Activated naive CD4-positive, alpha-beta T cell treated with anti-CD3 and anti-CD28 coated beads, Interleukin-2, amount 10 ng/mL, durations not matched to agents 7 days and 5 days (primary cell): ENCODE measurements at regions not wholly inside any gene's neighbourhood (a gene's known extent, or its start where the extent isn't known, plus 50 kb on each side); places are given as distances from the start of the nearest gene placed in this dataset.

ENCODE experiments used
- CTCF ChIA-PET: fragments of 350-600 bp; sonication (Branson Sonifier 250); formaldehyde crosslinking; loops from one replicate; lab custom pipeline; 2021; ENCODE audit warnings: antibody characterized with exemption; lab: Charles Lee
- DNase-seq: peaks from one replicate; pipeline ENCODE4 v3.0.0-alpha.2; 2020
- H3K27ac Mint-ChIP-seq: one replicate; pipeline ENCODE4 v1.8.0; 2021; ENCODE audit warnings: mild to moderate bottlenecking, moderate library complexity, mixed read lengths
- H3K27me3 Mint-ChIP-seq: one replicate; pipeline ENCODE4 v1.8.0; 2021; ENCODE audit warnings: mild to moderate bottlenecking, mixed read lengths
- H3K36me3 Mint-ChIP-seq: one replicate; pipeline ENCODE4 v1.8.0; 2021; ENCODE audit warnings: mixed read lengths
- H3K4me1 Mint-ChIP-seq: one replicate; pipeline ENCODE4 v1.8.0; 2021; ENCODE audit warnings: mixed read lengths
- H3K4me3 Mint-ChIP-seq: one replicate; pipeline ENCODE4 v1.8.0; 2021; ENCODE audit warnings: mild to moderate bottlenecking, moderate library complexity, mixed read lengths
- H3K9me3 Mint-ChIP-seq: one replicate; pipeline ENCODE4 v1.8.0; 2021; ENCODE audit warnings: mixed read lengths

DNA sequence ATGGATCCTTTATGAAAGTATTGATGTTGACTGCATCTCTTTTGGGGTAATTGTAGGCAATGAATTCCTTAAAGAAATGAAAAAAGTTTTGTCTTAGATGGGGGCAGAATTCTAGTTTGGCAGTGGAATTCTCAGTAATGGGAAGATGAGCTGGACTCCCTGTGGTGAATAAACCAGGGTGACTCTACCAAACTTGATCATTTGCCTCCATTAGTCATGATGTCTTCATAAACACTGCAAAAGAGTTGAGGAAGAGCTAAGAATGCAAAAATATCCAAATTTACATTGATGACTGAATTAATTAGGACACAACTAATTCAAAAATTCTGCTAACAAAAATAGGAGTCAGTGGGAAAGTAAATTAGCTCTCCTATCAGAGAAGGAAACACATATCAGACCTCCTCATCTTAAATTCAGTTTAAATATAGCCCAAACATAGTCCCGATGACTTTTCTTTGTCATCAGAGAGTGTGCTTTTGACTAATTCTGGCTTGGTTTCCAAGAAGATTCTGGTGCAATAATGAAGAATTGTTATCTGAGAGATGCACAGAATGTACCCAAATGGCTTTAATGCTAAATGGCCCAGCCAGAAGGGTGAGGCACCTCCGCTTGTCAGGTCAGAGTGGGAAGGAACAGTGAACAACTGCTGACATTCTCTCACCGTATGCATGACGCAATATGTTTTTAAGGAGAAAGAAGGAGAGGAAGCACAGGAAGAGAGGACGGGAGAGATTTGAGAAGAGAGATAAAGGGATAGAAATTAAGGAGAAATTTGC, 525.1 kb downstream of the LMO4 start:
- Mint-ChIP-seq H3K27me3 (no peaks in the 10 kb centered on the region), H3K27ac (no peak overlapping the region), H3K4me1 (no peaks in the 10 kb centered on the region), H3K4me3 (no peak overlapping the region), H3K36me3 (no peaks in the 10 kb centered on the region), H3K9me3 (no peaks in the 10 kb centered on the region)
- CTCF ChIA-PET, result no interaction called here
- DNase-seq, result no peak

DNA sequence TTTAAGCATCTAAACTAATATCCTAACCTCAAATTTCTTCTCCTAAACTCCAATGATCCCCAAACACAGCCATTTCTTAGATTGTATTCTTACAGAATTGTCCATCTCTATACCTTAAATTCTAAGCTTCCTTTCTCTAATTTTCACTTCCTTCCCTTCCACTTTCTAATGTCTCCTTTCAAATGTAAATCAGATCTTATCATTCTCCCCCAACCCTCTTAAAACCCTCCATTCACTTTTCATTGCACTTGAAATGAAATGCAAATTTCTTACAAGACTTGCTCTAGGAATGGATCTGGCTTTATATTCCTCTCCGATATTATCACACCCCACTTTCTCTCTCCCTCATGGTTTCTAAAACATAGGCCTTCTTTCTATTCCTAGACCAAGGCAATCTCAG, 534.6 kb downstream of the LMO4 start:
- Mint-ChIP-seq H3K27me3 (no peaks in the 10 kb centered on the region), H3K4me1 (peaks cover 9% of the 10 kb centered on the region), H3K9me3 (peaks cover 1% of the 10 kb centered on the region), H3K4me3 (no peak overlapping the region), H3K27ac (no peak overlapping the region), H3K36me3 (no peaks in the 10 kb centered on the region)
- no peak for DNase-seq
- CTCF ChIA-PET, result no interaction called here

DNA sequence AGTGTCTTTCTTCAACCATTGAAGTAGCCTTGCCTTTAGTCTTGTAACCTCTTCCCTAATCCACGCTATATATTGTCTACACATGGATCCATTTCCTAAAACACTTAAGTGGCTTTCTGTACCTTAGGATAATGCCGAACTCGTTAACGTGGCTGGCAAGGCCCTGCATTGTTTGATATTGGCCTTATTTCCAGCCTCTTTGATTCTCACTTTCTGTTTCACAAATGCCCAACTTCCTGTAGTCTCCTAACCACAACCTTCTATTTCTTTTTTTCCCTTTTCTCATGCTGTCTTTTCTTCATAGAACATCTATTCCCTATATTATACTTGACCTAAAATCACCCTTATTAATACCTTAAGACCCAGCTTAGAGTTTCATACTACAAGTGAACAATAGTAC, 536.0 kb downstream of the LMO4 start:
- H3K4me1 Mint-ChIP-seq, result peaks cover 9% of the 10 kb centered on the region
- no peak overlapping the region for H3K4me3 Mint-ChIP-seq

DNA sequence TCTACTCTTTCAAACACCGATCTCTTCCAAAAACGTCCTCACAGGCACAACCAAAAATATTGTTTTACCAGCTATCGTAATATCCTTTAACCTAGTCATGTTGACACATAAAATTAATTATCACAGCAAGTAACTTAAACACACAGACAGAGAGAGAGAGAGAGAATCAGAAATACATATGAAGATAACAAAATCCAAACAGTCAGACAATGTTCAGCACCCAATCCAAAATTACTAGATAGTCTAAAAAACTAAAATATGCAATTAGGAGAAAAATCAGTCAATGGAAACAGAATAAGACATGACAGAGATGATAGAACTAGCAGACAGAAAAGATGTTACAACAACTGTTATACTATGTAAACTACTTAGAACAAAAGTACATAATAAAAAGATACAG, 537.7 kb downstream of the LMO4 start:
- DNase-seq, result no peak
- peaks cover 4% of the 10 kb centered on the region for H3K27me3 Mint-ChIP-seq
- peaks cover 1% of the 10 kb centered on the region for H3K9me3 Mint-ChIP-seq
- H3K27ac Mint-ChIP-seq, result no peak overlapping the region
- H3K4me1 Mint-ChIP-seq, result peaks cover 9% of the 10 kb centered on the region
- no peaks in the 10 kb centered on the region for H3K36me3 Mint-ChIP-seq
- no peak overlapping the region for H3K4me3 Mint-ChIP-seq
- CTCF ChIA-PET, result no interaction called here

More for the DNA sequence above, 536.0 kb downstream of the LMO4 start:
- Mint-ChIP-seq H3K27ac (no peak overlapping the region), H3K9me3 (peaks cover 1% of the 10 kb centered on the region), H3K27me3 (no peaks in the 10 kb centered on the region), H3K36me3 (no peaks in the 10 kb centered on the region)
- CTCF ChIA-PET, result no interaction called here
- no peak for DNase-seq

DNA sequence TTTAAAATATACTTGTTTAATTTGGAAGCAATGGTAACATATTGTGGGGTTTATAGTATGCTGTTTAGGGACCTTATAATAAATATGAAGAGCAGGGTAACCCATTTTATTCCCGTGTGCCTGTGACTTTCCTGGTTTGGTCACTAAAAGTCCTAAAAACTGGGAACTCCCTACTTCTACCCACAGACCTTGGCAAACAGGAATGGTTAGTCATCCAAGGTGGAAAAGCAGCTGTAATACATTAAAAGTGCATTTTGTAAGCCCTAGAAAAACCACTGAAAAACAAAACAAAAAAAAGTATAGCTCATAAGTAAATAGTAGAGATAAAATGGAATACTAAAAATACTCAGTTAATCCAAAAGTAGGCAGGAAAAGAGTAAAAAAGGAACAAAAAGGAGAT, 538.9 kb downstream of the LMO4 start:
- Mint-ChIP-seq H3K4me1 (peaks cover 9% of the 10 kb centered on the region), H3K27me3 (peaks cover 4% of the 10 kb centered on the region), H3K27ac (no peak overlapping the region), H3K9me3 (peaks cover 1% of the 10 kb centered on the region), H3K36me3 (no peaks in the 10 kb centered on the region), H3K4me3 (no peak overlapping the region)
- CTCF ChIA-PET, result no interaction called here
- no peak for DNase-seq

DNA sequence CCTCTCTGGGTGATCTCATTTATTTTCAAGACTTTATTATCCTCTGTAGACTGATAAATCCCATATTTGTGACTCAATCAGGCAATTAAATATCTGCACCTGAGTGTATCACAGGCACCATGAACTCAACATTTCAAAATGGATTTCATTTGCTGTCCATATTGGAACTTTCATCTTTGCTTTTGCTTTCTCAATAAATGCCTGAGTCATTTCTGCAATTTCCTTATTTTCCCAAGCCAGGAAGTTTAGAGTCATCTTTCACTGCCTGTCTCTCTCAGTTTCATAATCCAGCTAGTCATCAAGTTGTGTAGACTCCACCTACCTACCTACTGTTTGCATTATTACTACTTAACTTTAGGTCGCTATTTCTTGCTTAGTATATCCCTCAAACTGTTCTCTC, 540.9 kb downstream of the LMO4 start:
- CTCF ChIA-PET, result no interaction called here
- peaks cover 4% of the 10 kb centered on the region for H3K27me3 Mint-ChIP-seq
- no peak for DNase-seq
- no peak overlapping the region for H3K27ac Mint-ChIP-seq
- H3K36me3 Mint-ChIP-seq, result no peaks in the 10 kb centered on the region
- peaks cover 5% of the 10 kb centered on the region for H3K4me1 Mint-ChIP-seq
- peaks cover 1% of the 10 kb centered on the region for H3K9me3 Mint-ChIP-seq
- no peak overlapping the region for H3K4me3 Mint-ChIP-seq

DNA sequence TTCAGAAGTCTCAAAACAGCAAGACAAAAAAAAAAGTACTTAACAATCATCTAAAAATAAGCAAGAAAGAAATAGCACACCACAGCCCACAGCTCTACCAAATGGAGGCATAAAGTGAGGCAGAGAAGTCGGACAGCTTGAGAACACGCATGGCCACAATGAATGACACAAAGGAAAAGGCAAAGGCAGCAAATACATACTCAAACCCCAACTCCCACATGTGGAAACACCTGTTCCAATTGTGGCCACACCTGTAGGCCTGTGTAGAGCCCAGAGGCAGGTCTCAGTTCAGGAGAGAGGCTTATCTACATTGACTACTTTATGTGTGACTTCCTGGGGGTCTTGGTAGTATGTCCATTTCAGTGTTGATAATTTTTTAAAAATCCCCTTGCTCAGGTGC, 543.5 kb downstream of the LMO4 start:
- no peak for DNase-seq
- CTCF ChIA-PET, result no interaction called here

DNA sequence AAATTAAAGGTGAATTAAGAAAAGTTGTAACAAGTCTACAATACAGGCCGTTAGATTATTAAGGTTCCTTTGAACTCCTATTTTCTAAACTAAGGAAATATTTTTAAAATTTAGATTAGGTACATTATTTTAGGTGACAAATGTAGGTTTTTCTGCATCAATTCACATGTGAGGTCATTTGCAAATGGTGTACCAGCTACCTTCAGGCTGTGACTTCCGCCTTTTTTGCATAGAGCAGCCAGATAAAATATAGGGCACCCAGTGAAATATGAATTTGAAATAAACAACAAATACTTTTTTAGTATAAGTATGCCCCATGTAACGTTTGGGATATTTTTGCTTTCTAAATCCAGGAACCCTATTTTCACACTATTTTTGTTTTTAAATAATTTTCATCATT, 544.0 kb downstream of the LMO4 start:
- H3K27ac Mint-ChIP-seq, result no peak overlapping the region

More for the DNA sequence above, 543.5 kb downstream of the LMO4 start:
- H3K27me3 Mint-ChIP-seq, result peaks cover 4% of the 10 kb centered on the region
- no peak overlapping the region for H3K4me3 Mint-ChIP-seq
- no peaks in the 10 kb centered on the region for H3K4me1 Mint-ChIP-seq
- no peaks in the 10 kb centered on the region for H3K9me3 Mint-ChIP-seq
- no peak overlapping the region for H3K27ac Mint-ChIP-seq
- no peaks in the 10 kb centered on the region for H3K36me3 Mint-ChIP-seq

DNA sequence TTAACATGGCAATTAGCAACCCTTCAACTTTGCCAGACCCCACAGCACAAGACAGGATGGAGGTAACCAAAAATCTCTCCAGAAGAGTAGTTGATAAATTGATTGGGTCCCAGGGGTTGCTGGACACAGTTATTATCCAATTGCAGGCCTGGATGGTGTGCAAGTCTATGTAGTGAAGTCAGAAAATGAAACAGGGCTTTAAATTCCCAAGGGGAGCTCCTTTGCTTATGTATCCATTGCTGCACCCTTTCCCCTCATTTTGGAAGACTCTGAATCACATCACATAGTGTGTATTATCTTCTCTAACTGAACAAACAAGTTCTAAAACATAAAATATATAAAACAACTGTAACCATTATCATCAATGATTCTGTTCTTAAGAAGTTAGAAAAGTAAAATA, 550.2 kb downstream of the LMO4 start:
- CTCF ChIA-PET, result no interaction called here
- Mint-ChIP-seq H3K36me3 (no peaks in the 10 kb centered on the region), H3K9me3 (no peaks in the 10 kb centered on the region), H3K27me3 (peaks cover 4% of the 10 kb centered on the region), H3K4me1 (no peaks in the 10 kb centered on the region), H3K4me3 (no peak overlapping the region), H3K27ac (no peak overlapping the region)
- DNase-seq, result no peak

More for the DNA sequence above, 544.0 kb downstream of the LMO4 start:
- CTCF ChIA-PET, result no interaction called here
- H3K9me3 Mint-ChIP-seq, result no peaks in the 10 kb centered on the region
- H3K4me3 Mint-ChIP-seq, result no peak overlapping the region
- no peaks in the 10 kb centered on the region for H3K4me1 Mint-ChIP-seq
- H3K36me3 Mint-ChIP-seq, result no peaks in the 10 kb centered on the region
- DNase-seq, result no peak
- peaks cover 4% of the 10 kb centered on the region for H3K27me3 Mint-ChIP-seq

DNA sequence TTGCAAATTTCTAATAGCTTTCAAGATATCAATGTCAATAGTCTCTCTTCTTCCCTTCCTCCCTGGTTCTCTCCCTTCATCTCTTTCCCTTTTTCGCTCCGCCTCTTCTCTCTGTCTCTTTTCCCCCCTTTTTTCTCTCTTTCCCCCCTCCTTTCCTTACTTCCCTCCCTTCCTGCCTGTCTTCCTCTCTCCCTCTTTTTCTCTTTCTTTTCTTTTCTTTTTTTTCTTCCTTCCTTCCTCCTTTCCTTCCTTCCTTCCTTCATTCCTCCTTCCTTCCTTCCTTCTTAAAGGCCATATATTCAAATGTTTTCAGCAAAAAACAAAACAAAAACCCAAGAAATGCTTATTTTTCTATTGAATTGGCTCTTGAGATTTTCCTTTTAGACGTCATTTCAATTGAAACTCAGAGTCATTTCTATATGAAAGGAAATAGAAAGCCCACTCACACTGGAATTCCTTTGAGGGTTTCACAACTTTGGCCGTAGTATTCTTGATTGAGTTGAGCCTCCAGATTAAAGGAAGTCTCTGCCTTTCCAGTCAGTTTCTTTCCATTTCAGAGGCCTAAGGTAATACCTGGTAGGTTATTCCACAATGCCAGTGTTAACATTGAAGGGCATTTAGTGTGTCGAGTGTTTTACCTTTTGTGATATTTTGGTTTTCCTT, 551.5 kb downstream of the LMO4 start:
- DNase-seq, result no peak
- Mint-ChIP-seq H3K4me3 (no peak overlapping the region), H3K36me3 (no peaks in the 10 kb centered on the region)

DNA sequence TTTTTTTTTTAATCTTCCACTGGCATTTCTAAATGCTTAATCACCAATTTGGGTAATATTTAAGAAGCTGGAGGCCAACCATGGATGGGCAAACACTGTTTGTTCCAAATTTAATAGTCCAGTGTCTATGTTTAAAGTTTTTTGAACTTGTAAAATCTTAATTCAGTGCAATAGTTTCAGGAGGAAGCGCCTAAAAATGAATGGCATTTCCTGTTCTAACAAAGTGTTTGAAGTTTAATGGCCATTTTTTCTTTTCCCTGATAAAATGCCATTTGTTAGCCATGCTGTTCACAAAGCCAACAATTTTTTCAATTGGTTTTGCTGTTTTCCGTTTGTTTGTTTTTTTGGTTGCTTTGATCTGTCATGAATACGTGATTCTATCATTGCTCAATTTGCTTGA, 552.1 kb downstream of the LMO4 start:
- Mint-ChIP-seq H3K27me3 (peaks cover 4% of the 10 kb centered on the region), H3K4me3 (no peak overlapping the region), H3K36me3 (no peaks in the 10 kb centered on the region), H3K4me1 (no peaks in the 10 kb centered on the region), H3K27ac (no peak overlapping the region), H3K9me3 (no peaks in the 10 kb centered on the region)
- no peak for DNase-seq
- CTCF ChIA-PET, result no interaction called here

More for the DNA sequence above, 551.5 kb downstream of the LMO4 start:
- CTCF ChIA-PET, result no interaction called here
- Mint-ChIP-seq H3K4me1 (no peaks in the 10 kb centered on the region), H3K27me3 (peaks cover 4% of the 10 kb centered on the region), H3K27ac (no peak overlapping the region), H3K9me3 (no peaks in the 10 kb centered on the region)

DNA sequence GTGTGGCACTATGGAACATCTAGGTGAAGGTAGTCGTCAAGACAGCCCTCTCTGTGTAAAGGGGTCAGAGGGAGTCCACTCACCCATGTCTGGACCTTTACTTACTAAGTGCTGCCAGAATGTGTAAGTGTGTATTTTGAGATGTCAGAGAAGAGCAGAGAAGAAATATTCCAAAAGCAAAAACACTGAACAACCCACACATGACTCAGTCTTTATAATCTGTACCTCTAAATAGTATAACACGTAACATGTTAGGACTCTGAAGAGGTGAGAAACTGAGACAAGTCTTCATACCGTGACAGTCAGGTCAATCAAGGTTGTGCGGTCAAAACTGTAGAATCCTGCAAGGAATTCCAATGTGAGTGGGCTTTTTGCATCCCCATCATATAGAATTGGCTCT, 555.2 kb downstream of the LMO4 start:
- CTCF ChIA-PET, result no interaction called here
- Mint-ChIP-seq H3K36me3 (no peaks in the 10 kb centered on the region), H3K4me1 (no peaks in the 10 kb centered on the region), H3K4me3 (no peak overlapping the region), H3K27ac (no peak overlapping the region), H3K27me3 (peaks cover 4% of the 10 kb centered on the region), H3K9me3 (no peaks in the 10 kb centered on the region)
- no peak for DNase-seq

DNA sequence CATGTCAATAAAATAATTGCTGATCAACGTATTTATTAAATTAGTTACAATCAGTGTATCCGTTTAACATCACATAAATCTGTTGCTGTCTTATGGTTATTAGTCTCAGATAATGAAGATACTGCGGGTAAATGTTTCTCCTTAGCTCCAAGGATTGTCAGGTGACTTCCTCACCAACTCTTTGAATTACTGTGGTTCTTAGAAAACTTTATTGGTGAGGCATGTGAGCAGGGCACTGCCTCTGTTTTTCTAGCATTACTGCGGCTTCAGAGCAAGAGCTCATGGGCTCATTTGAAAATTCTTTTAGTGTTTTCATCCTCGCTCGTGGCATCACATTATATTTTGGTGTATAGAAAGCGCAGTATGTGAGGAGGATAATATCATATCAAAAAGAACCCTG, 555.9 kb downstream of the LMO4 start:
- no peaks in the 10 kb centered on the region for H3K4me1 Mint-ChIP-seq
- H3K36me3 Mint-ChIP-seq, result no peaks in the 10 kb centered on the region
- peaks cover 4% of the 10 kb centered on the region for H3K27me3 Mint-ChIP-seq
- no peak overlapping the region for H3K27ac Mint-ChIP-seq
- CTCF ChIA-PET, result no interaction called here
- no peak overlapping the region for H3K4me3 Mint-ChIP-seq
- DNase-seq, result no peak
- no peaks in the 10 kb centered on the region for H3K9me3 Mint-ChIP-seq

DNA sequence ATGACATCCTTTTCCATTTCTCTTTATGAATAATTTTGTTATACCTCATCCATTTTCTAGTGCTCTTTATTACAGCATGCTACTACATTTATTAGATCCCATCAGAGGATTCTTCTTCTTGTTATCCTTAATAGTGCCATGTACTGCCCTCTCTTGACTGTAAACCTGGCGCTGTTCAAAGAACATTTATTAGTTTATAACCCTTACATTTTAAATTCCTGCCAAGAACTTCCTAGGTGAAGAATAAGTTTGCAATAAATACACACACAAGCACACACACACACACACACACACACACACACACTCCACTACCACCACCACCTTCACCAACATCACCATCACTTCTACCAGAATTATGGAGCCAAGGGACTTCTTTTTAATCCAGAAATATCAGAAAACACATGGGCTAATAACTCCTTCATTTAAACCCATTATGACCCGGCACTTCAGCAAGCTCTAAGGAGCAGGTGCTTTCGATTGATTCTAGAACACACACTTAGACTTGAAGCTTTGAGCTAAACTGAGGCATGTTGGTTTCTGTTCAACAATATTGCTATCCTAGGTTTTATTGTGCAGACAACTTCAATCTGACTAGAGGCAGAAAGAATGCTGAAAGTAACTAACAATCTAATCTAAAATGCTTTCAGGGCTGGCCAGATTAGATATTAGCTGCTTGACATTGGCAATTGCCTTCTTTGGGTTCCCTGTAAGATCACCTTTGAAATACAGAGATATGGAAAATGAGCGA, 556.8 kb downstream of the LMO4 start:
- Mint-ChIP-seq H3K9me3 (no peaks in the 10 kb centered on the region), H3K4me3 (no peak overlapping the region), H3K27me3 (no peaks in the 10 kb centered on the region), H3K4me1 (no peaks in the 10 kb centered on the region), H3K36me3 (no peaks in the 10 kb centered on the region), H3K27ac (no peak overlapping the region)
- no peak for DNase-seq
- CTCF ChIA-PET, result no interaction called here

DNA sequence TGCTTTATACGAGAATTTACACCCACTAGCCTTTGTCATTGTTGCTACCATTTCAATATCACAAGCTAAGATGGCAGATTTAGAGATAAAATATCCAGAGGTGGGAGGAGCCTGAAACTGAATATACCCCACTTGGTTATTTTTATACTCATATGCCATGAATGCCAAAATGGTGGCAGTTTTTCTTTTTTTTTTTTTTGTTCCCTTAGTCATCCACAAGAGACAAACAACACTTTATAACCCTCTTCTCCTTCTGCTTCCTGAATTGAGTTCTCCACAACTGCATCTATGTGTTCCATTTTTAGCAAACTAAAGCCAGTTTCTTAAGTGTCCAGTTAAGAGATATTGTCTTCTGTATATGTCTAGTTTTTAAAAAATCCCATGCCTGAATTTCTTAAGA, 558.4 kb downstream of the LMO4 start:
- no peaks in the 10 kb centered on the region for H3K4me1 Mint-ChIP-seq
- CTCF ChIA-PET, result no interaction called here
- no peak overlapping the region for H3K4me3 Mint-ChIP-seq
- H3K9me3 Mint-ChIP-seq, result no peaks in the 10 kb centered on the region
- no peaks in the 10 kb centered on the region for H3K36me3 Mint-ChIP-seq
- no peaks in the 10 kb centered on the region for H3K27me3 Mint-ChIP-seq
- no peak for DNase-seq
- H3K27ac Mint-ChIP-seq, result no peak overlapping the region
